DND-41 (cell line): ENCODE measurements at regions not wholly inside any gene's neighbourhood (a gene's known extent, or its start where the extent isn't known, plus 50 kb on each side); places are given as distances from the start of the nearest gene placed in this dataset.

ENCODE experiments used
- CTCF ChIP-seq: IDR thresholded peaks from 2 replicates; pipeline ENCODE4 v1.5.1; 2012; ENCODE audit warnings: borderline replicate concordance, low read length, moderate library complexity, mild to moderate bottlenecking; ENCODE audit not compliant: poor library complexity, severe bottlenecking; ENCODE audit errors: extremely low read depth
- EZH2 ChIP-seq: IDR thresholded peaks from 3 replicates; pipeline ENCODE4 v1.6.1; 2012; ENCODE audit warnings: borderline replicate concordance, low read depth, mild to moderate bottlenecking, moderate library complexity, low read length, inconsistent platforms; ENCODE audit not compliant: severe bottlenecking

DNA sequence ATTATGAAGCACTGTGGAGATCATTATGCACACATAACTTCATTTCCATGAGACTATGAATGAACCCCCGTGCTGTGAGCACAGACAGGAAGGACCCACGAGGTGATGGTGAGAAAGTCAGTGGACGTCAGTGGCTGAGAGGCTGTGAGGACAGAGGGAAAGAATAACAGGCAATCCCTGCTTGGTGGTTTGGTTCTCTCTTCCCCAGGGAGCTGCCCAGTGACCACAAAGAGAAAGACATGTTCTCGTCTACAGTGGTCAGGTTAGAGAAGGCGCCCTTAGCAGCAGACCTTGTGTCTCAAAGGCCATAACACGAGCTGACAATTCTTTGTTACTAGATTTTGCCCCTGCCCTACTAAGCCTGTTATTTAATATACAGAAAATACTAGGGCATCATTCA lies 609.2 kb downstream of the TOX3 start:
- TF ChIP-seq CTCF (no peak), EZH2 (no peak)
